ENCODE measurements at regions not wholly inside any gene's neighbourhood (a gene's known extent, or its start where the extent isn't known, plus 50 kb on each side); places are given as distances from the start of the nearest gene placed in this dataset.
A peak's percentile ranks its signal among the peaks of the same experiment; 100 is the strongest.
"Not testable (repeated sequence)": the region's sequence is repeated elsewhere in the genome, so short reads cannot be mapped to it uniquely, and the experiment has no call there.

- peak; percentile 13 for FAIRE-seq
Measured at GRCh38 chr2:147170932-147171331, 673.9 kb upstream of the ACVR2A start.

DNA sequence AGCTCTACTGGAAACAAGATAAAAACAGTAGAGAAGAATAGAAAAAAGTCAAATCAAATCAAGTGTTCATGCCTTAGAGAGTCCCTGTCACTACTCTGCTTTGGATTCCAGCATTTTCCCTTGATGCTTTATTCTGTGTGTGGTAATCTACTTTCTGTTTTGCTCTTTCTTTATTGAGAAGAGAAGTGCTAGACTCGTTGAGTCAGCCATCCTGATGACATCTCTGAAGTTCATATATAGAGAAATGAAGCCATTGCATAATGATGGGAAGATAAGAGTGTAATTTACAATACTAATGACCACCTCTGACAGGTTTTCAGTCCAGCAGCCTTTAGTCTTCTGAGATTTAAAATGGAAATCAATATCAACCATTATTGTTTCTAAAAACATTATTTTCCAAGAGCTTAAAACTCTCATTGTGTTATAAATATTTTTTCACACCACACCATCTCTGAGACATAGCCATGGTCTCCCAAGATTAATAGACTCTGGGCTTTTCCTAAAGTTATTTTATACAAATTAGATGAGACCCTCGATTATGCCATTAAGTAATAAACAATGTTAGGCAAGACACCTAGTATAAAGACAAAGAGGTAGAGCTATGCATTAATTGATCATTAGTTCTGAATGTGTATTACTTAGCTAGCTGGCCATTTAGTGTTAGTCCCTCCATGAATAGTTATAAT is 679.0 kb upstream of the ACVR2A start:
- FAIRE-seq: no peak

- no peak for FAIRE-seq
Measured at GRCh38 chr2:147164563-147164962, 680.3 kb upstream of the ACVR2A start.

DNA sequence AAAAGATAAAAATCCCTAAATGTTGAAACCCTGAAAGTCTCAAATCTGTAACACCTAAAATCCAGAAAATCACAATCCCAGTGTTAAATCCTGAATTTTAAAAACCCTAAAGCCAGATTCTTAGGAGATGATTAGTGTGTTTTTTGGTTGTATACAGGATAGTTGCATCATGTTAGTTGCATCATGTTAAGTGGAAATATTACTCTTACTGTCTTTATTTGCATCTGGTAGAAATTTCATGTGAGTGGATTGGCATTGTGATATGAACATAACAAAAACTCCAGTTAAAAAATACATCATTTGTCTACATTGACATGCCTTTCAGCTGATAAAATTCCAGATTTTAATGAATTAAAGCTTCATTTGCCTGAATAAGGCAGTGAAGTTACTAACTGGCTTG is 683.1 kb upstream of the ACVR2A start:
- no peak for FAIRE-seq

DNA sequence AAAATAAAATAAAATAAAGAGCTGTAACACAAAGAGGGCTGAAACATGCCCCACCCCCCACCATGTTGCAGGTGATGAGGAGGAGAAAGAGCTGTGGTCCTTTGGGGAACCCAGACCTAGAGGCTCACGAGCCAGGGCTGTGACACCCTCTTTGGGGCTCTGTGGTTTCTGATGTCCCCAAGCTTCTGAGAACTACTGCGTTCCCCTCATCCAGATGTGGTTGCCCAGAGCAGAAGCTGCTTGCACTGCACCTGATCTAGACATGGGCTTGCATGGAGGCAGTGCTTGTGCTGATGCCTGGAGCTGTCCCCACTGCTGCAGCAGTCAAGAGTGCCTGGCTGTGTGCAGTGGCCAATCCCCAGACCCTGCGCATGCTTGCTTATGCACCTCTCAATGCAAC is 687.9 kb upstream of the ACVR2A start:
- no peak for FAIRE-seq

DNA sequence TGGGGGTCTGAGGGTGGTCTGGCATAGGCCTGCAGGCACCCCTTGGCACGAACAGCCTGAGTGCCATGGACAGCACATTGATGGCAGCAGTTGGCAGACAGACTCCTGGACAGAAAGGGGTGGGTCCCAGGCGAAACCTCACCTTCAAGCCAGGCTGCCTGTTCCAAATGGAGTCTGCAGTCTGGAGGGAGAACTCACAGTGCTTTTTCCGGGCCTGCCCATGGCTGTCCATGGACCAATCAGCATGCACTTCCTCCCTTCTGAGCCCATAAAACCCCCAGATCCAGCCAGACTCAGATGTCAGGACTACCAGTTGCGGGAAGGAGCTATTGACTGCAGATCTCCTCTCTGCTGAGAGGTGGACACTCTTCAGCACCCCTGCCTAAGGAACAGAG is 694.6 kb upstream of the ACVR2A start:
- no peak for FAIRE-seq

GRCh38 chr2:147149575-147150240 is 695.1 kb upstream of the ACVR2A start:
- FAIRE-seq: no peak

GRCh38 chr2:147147802-147148201 is 697.0 kb upstream of the ACVR2A start:
- no peak for FAIRE-seq

GRCh38 chr2:147141930-147142329 is 702.9 kb upstream of the ACVR2A start:
- no peak for FAIRE-seq

- FAIRE-seq: not testable (repeated sequence)
Measured at GRCh38 chr2:147139732-147140131, 705.1 kb upstream of the ACVR2A start.

DNA sequence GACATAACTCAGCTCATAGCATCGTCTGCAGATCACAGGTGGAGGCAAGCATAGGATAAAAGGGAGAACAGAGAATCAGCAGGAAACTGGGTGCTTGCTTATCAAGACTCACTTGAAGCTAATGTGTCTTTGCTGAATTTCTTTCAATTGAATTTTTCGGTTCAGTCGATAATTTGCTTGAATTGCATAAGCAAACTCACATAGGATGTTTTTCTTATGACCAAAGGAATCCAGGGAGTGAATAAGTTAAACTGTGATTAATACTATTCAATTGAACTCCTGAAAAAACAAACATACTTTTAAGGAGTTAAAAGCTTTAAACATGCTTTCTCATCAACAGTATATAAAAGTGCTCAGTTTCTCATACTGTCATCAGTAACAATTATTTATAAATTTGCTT is 707.1 kb upstream of the ACVR2A start:
- FAIRE-seq: no peak

DNA sequence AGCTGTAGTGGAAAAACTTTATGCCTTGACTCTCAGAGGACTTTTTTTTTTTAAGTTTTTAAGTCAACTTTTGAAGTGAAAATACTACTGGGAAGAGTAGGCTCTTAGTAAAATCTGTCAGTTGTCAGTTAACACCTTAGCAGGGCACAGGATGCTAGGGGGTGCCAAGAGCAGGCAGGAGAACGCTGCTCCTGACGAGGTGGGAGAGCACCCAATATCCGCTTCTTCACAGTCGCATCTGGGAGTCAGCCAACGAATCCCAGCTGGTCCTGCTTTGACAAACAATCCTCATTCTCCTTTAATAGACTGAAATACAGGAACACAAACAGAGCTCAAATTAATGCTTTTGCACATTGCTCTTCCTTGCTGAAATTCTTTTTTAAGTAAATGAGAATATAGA is 709.5 kb upstream of the ACVR2A start:
- no peak for FAIRE-seq

GRCh38 chr2:147133286-147133908 is 711.4 kb upstream of the ACVR2A start:
- no peak for FAIRE-seq

DNA sequence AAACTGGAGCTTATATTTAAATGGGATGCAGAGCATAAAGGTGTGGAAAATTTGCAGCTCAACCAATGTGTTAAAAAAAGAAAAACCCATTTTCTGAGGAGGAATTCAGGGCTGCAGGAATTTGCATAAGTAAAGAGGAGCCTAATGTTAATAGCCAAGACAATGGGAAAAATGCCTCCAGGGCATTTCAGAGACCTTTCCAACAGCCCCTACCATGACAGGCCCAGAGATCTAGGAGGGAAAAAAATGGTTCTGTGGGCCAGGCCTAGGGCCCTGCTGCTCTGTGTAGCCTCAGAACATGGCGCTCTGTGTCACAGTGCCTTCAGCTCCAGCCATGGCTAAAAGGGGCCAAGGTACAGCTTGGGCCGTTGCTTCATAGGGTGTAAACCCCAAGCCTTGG is 719.7 kb upstream of the ACVR2A start:
- FAIRE-seq: no peak

- FAIRE-seq: no peak
Measured at GRCh38 chr2:147122944-147123343, 721.9 kb upstream of the ACVR2A start.

DNA sequence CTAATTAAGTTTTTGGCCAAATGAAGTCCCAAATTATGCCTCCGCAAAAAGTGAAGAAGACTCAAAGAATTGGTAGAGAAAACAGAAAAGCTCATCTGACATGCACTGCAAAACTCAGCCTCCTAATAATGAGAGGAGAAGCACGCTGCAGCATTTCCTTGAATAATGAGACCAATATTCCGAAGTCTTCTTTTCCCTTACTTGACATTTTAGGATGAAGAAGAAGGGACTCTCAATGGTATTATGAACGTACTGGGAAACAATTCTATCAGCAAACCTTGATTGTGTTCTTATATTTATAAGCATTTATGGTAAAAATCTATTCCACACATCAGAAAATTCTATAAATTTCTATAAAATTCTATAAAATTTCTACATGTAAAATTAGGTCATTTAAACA is 733.9 kb upstream of the ACVR2A start:
- FAIRE-seq: no peak

DNA sequence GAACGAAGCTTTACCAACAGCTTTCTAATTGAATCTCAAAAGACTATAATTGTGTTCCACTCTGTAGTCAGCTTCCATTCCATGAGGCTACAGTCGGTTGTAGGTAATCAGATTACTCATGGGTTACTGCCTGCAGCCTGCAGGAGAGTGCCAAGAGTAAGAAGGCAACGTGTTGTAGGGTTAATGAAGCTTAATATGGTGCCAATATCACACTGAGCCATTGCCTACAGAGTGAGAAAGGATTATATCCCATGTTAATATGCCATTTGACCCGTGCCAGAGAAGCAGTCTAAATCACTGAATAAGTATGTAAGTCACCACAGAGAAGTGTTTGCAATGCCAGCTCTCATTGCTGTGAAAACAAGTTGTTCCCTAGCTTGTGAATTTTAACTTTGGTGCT is 734.5 kb upstream of the ACVR2A start:
- no peak for FAIRE-seq

- no peak for FAIRE-seq
Measured at GRCh38 chr2:147109291-147109690, 735.5 kb upstream of the ACVR2A start.

- no peak for FAIRE-seq
Measured at GRCh38 chr2:147108548-147108947, 736.3 kb upstream of the ACVR2A start.

- no peak for FAIRE-seq
Measured at GRCh38 chr2:147101941-147102790, 742.7 kb upstream of the ACVR2A start.

- no peak for FAIRE-seq
Measured at GRCh38 chr2:147100406-147101035, 744.3 kb upstream of the ACVR2A start.

DNA sequence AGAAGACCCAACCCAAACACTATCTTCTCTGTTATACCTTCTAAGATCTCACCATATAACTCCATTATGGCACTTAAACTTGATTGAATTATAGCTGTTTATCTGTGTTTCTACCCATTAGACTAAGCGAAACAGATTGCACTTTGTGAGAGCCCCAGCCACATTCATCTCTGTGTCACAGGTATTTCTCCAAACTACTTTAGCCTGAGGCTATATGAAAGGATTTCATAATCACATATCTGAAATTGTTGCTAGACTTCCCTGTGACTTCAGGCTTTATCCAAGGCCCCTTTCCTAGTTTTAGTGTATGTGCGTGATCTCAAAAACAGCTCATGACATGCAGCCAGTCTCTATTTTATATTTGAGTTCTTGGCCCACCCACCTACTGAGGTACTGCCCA is 745.0 kb upstream of the ACVR2A start:
- FAIRE-seq: no peak

- FAIRE-seq: no peak
Measured at GRCh38 chr2:147098940-147099339, 745.9 kb upstream of the ACVR2A start.

Measured in TTC549 (cell line).